Heart left ventricle (tissue), 13 donors: ENCODE measurements at regions not wholly inside any gene's neighbourhood (a gene's known extent, or its start where the extent isn't known, plus 50 kb on each side); places are given as distances from the start of the nearest gene placed in this dataset.
"Not testable (repeated sequence)": the region's sequence is repeated elsewhere in the genome, so short reads cannot be mapped to it uniquely, and the experiment has no call there.

Experiments used
- CTCF ChIP-seq, 12 donors: fragments of 200-600 bp; sonication (generic) in 4 of 12; IDR thresholded peaks; one replicate each; pipeline versions ENCODE4 v1.5.0 to v1.8.0; 2018 to 2022; ENCODE audit warnings: antibody characterized with exemption in 12 of 12, mild to moderate bottlenecking in 5 of 12
- POLR2A ChIP-seq, 2 donors: fragments of 450-650 bp; IDR thresholded peaks; one replicate each; pipeline ENCODE4 v1.6.1; 2017; ENCODE audit warnings: antibody characterized with exemption in 2 of 2, mild to moderate bottlenecking in 2 of 2, moderate library complexity in 2 of 2
- donor health status: ischemic (EF 13 %, LVEDD 7.1; RV severe dilation, severe dysfunction).
- donor health status: DM: no; HTN: yes; CAD: no.
- donor health status: DM: no; HTN: no; CAD: no.
- donor health status: ischemic (EF 25% LVEDD 6.9; RV normal size, moderate dysfunction).
- donor health status: ischemic (EF 25% LVEDD 5.7; RV mildly dilated, moderate dysfunction).
- donor health status: ischemic (EF 35%, LVEDD 5.7; RV mildly dilated, moderate dysfunction).
- donor health status: nonischemic (EF 11% LVEDD 7.7; RV severe dilation, severe dysfunction).
- donor health status: DM: yes; HTN: yes; CAD: no.
- donor health status: PGD.
- donor health status: ischemic (EF 29% LVEDD 5.4; RV normal size, mild dysfunction).
- donor health status: nonischemic (EF 23%, LVEDD 6.1; RV moderate dilation, normal function).

- TF ChIP-seq CTCF, POLR2A (IDR thresholded peaks at IDR 0.05): not testable (repeated sequence)
Observed at GRCh38 chr21:9247290-9247613, 1274.1 kb upstream of the TPTE start.
